ENCODE measurements at regions not wholly inside any gene's neighbourhood (a gene's known extent, or its start where the extent isn't known, plus 50 kb on each side); places are given as distances from the start of the nearest gene placed in this dataset.

DNA sequence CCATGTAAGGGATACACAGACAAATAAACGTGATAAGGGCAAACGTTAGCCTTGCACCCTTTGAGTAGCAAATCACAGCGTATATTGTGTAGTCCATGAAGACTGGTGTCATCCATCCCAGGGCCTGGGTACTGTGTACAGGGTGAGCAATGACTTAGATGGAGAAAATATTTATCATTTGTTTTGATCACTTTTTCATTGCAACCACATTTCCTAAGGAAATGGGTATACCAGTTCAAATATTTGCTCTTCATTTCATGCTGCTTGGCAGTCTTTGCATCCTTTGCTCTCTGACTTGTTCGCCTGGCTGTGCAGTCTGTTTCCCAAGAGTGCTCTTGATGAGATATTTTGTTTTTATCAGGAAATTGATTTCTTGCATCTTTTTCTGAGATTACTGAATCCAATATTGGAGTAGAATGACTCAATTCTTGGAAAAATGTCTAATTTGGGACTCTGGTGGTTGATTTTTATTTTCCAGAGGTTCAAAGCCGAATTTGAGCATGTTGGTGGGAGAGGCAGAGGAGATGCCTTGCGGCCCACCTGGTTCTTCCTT is 424.6 kb upstream of the SEMA6D start:
- Histone ChIP-seq H3K27me3 (ENCODE audit: low read depth) (no peaks in the 10 kb centered on the region), H3K9me3 (no peaks in the 10 kb centered on the region), H3K36me3 (no peaks in the 10 kb centered on the region), H3K4me1 (peaks cover 15% of the 10 kb centered on the region), H3K27ac (peak overlapping the region; percentile 20), H3K4me3 (no peak overlapping the region)
- DNase-seq = no peak
- ATAC-seq = no peak
- intact Hi-C loops (cut with DNase I) = no loop called here
- TF ChIP-seq, protein P1, sequence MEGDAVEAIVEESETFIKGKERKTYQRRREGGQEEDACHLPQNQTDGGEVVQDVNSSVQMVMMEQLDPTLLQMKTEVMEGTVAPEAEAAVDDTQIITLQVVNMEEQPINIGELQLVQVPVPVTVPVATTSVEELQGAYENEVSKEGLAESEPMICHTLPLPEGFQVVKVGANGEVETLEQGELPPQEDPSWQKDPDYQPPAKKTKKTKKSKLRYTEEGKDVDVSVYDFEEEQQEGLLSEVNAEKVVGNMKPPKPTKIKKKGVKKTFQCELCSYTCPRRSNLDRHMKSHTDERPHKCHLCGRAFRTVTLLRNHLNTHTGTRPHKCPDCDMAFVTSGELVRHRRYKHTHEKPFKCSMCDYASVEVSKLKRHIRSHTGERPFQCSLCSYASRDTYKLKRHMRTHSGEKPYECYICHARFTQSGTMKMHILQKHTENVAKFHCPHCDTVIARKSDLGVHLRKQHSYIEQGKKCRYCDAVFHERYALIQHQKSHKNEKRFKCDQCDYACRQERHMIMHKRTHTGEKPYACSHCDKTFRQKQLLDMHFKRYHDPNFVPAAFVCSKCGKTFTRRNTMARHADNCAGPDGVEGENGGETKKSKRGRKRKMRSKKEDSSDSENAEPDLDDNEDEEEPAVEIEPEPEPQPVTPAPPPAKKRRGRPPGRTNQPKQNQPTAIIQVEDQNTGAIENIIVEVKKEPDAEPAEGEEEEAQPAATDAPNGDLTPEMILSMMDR (IDR thresholded peaks at IDR 0.05) = no peak

DNA sequence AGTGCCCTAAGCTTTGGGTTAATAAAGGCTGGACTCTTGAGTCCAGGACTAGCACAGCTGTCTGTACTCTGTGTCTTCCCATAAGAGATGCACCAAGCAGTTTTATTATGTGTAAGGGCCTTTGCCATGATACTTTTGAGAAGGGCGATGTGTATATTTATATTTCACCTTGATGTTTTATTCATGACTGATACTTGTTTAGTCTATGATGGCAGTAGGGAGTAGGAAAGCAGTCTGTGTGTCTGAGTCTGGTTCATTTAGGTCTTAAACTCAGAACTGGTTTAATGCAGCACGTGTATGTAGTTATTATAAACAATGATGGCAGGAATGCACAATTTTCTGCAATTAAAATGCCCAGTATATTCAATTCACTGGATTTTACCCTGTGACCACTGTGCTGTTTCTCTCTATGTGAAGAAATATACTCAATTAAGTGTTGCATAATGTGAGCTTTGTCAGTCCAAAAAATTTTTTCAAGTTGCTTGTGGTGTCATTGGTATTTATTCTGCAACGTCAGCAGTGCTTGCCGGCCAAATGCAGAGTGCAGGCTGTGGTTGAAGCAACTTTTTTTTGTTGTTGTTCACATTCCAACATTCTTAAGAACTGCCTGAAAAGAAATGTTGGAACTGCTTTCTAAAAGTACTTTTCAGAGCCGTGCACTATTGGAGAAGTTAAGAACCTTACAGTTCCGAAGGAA is 423.7 kb upstream of the SEMA6D start:
- H3K27ac ChIP-seq = peak overlapping the region; percentile 20
- no peak overlapping the region for H3K4me3 ChIP-seq
- DNase-seq = peak; percentile 76
- ATAC-seq = peak; percentile 88 to 89
- H3K27me3 ChIP-seq (ENCODE audit: low read depth) = no peaks in the 10 kb centered on the region
- TF ChIP-seq, protein P1 (IDR thresholded peaks at IDR 0.05) = no peak
- no peaks in the 10 kb centered on the region for H3K36me3 ChIP-seq
- peaks cover 15% of the 10 kb centered on the region for H3K4me1 ChIP-seq
- H3K9me3 ChIP-seq = no peaks in the 10 kb centered on the region
- intact Hi-C loops (cut with DNase I) = no loop called here

DNA sequence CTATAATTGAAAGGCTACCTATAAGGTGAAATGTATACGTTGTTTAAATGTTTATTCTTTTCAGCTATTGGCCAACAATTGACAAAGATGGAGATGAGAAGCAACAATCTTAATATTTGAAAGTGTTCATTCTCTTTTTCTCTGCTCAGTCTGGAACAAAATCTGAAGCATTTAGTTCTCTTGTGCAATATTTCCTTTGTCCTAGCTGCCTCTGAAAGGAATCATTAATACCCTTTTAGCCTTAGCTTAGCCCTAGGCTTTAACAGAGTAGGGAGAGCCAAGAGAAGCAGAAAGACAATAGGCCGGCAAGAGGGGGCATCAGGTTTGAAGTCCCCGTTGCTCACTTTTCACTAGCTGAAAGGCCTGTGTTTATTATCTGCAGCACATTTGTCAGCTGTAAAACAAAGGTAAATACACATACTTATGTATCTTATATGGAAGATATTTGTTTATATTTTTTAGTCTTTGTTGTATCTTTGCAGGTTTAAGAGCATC is 422.5 kb upstream of the SEMA6D start:
- intact Hi-C loops (cut with DNase I) = no loop called here
- Histone ChIP-seq H3K36me3 (no peaks in the 10 kb centered on the region), H3K27ac (no peak overlapping the region), H3K4me1 (peaks cover 15% of the 10 kb centered on the region), H3K27me3 (ENCODE audit: low read depth) (no peaks in the 10 kb centered on the region), H3K9me3 (no peaks in the 10 kb centered on the region), H3K4me3 (no peak overlapping the region)
- ATAC-seq = no peak
- no peak for DNase-seq
- TF ChIP-seq, protein P1 (IDR thresholded peaks at IDR 0.05) = no peak

DNA sequence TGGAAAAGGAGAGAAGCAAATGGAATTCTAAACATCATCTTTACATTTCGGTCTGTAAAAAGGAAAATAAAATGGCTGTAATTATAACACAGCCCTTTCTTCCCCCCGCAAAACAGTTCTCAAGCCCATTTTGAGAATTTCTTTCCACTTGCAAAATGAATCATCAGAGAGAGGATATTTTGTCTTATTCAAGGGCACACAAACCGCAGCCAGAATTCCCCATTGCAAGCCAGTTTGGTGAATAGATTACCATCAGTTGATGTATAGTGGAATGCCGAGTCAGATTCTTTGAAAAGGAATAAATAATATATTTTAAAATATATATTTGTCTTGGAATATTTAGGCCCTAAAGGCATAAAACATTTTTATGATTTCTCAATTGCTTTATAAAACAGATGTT is 420.4 kb upstream of the SEMA6D start:
- DNase-seq (no peak), ATAC-seq (no peak)
- intact Hi-C loops (cut with DNase I) = no loop called here
- Histone ChIP-seq H3K4me3 (no peak overlapping the region), H3K36me3 (no peaks in the 10 kb centered on the region), H3K27ac (no peak overlapping the region), H3K4me1 (peaks cover 15% of the 10 kb centered on the region), H3K27me3 (ENCODE audit: low read depth) (no peaks in the 10 kb centered on the region), H3K9me3 (no peaks in the 10 kb centered on the region)
- TF ChIP-seq, protein P1 (IDR thresholded peaks at IDR 0.05) = no peak

DNA sequence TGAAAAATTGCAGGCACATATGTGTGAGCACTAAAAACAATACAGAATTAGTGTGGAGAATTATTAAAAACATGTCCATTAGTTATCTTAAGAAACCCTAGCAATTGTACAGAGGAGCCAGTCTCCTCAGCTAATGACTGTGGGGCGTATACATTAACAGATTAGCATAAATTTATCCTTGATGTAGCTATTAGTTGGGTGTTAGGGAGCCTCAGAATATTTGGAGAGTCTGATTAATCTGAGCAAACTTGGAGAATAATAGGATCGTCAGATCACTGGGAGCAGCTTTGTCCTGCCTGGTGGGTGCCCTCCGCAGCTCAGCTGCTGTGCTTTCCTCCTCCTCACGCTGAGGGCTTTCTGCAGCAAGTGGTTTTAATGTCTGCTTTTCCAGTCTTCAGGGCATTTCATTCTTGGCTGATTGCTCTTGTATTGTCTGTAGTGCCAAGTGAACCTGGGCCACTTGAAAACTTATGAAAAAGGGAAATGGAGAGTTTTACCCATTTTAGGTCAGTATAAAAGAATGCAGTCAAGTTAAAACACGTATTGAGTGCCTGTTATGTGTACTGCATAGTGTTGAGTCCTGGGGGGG is 417.4 kb upstream of the SEMA6D start:
- ATAC-seq = no peak
- DNase-seq = no peak
- Histone ChIP-seq H3K27me3 (ENCODE audit: low read depth) (no peaks in the 10 kb centered on the region), H3K4me3 (no peak overlapping the region), H3K4me1 (no peaks in the 10 kb centered on the region), H3K9me3 (no peaks in the 10 kb centered on the region), H3K27ac (no peak overlapping the region), H3K36me3 (no peaks in the 10 kb centered on the region)
- TF ChIP-seq, protein P1 (IDR thresholded peaks at IDR 0.05) = no peak
- intact Hi-C loops (cut with DNase I) = no loop called here

All from lower lobe of right lung (tissue), 2 donors.